ENCODE measurements at regions not wholly inside any gene's neighbourhood (a gene's known extent, or its start where the extent isn't known, plus 50 kb on each side); places are given as distances from the start of the nearest gene placed in this dataset.

DNA sequence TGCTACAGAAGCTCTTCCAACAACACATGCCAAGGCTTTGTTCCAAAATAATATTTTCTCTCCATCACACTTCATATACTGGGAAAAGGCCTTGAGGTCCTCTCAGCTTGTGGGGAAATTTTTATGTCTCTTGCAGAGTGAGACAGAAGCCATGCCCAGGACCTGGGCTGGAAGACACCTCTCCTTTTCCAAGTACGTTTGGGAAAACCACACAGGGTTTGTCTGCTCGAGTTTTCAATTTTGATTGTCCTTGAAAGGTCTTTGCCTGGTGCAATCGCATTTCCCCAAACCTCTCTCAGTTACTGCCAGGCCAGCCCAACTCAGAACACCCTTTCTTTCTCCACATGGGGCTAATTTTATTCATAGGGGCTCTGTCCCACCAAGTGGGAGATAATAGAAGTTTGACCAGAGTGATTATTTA lies 272.2 kb downstream of the OSR1 start:
- Histone ChIP-seq H3K9me2 (ENCODE audit: insufficient read depth, low read length) (no peaks in the 10 kb centered on the region), H3F3A (ENCODE audit: insufficient read depth, low read length, poor library complexity, severe bottlenecking) (no peaks in the 10 kb centered on the region), H3K4me3 (ENCODE audit: low read length) (no peak overlapping the region), H3K4me2 (ENCODE audit: low read length) (no peak overlapping the region), H3K27ac (ENCODE audit: low read length) (no peak overlapping the region), H3K27me3 (ENCODE audit: insufficient read depth, low read depth, low read length) (no peaks in the 10 kb centered on the region), H3K36me3 (ENCODE audit: insufficient read depth, low read length) (no peaks in the 10 kb centered on the region), H3K79me2 (replicated peaks; ENCODE audit: insufficient read depth, low read length) (no peaks in the 10 kb centered on the region), H3K9me3 (ENCODE audit: low read length) (no peaks in the 10 kb centered on the region), H3K9ac (ENCODE audit: low read length) (no peak overlapping the region), H2AFZ (ENCODE audit: low read depth, low read length) (no peak overlapping the region), H4K20me1 (ENCODE audit: insufficient read depth) (no peaks in the 10 kb centered on the region)
- TF ChIP-seq REST (IDR thresholded peaks at IDR 0.05; ENCODE audit: borderline replicate concordance), result no peak
- no peak for TF ChIP-seq CTCF (IDR thresholded peaks at IDR 0.05; ENCODE audit: poor library complexity, severe bottlenecking)
- TF ChIP-seq EP300 (conservative IDR thresholded peaks at IDR 0.05; ENCODE audit: poor library complexity, severe bottlenecking), result no peak
- no peak for TF ChIP-seq RAD21 (conservative IDR thresholded peaks at IDR 0.05)
- no peak for TF ChIP-seq POLR2AphosphoS5 (IDR thresholded peaks at IDR 0.05)
- TF ChIP-seq EZH2 (IDR thresholded peaks at IDR 0.05; ENCODE audit: borderline replicate concordance, insufficient read depth, low read length, poor library complexity, severe bottlenecking), result no peak
- no peak for TF ChIP-seq SMC3 (conservative IDR thresholded peaks at IDR 0.05; ENCODE audit: poor library complexity)
- TF ChIP-seq MXI1 (conservative IDR thresholded peaks at IDR 0.05; ENCODE audit: poor library complexity, severe bottlenecking), result no peak
- no peak for TF ChIP-seq TAF1 (IDR thresholded peaks at IDR 0.05; ENCODE audit: low read depth)

- Histone ChIP-seq H3K79me2 (replicated peaks; ENCODE audit: insufficient read depth, low read length) (no peaks in the 10 kb centered on the region), H3K9ac (ENCODE audit: low read length) (no peak overlapping the region), H2AFZ (ENCODE audit: low read depth, low read length) (no peak overlapping the region), H3K4me2 (ENCODE audit: low read length) (no peak overlapping the region), H3F3A (ENCODE audit: insufficient read depth, low read length, poor library complexity, severe bottlenecking) (no peaks in the 10 kb centered on the region), H3K9me2 (ENCODE audit: insufficient read depth, low read length) (no peaks in the 10 kb centered on the region), H3K27ac (ENCODE audit: low read length) (no peak overlapping the region), H3K36me3 (ENCODE audit: insufficient read depth, low read length) (no peaks in the 10 kb centered on the region), H3K9me3 (ENCODE audit: low read length) (no peaks in the 10 kb centered on the region), H4K20me1 (ENCODE audit: insufficient read depth) (no peaks in the 10 kb centered on the region), H3K4me3 (ENCODE audit: low read length) (no peak overlapping the region), H3K27me3 (ENCODE audit: insufficient read depth, low read depth, low read length) (no peaks in the 10 kb centered on the region)
- TF ChIP-seq EZH2 (IDR thresholded peaks at IDR 0.05; ENCODE audit: borderline replicate concordance, insufficient read depth, low read length, poor library complexity, severe bottlenecking), result no peak
- TF ChIP-seq CTCF (IDR thresholded peaks at IDR 0.05; ENCODE audit: poor library complexity, severe bottlenecking), result no peak
- TF ChIP-seq RAD21 (conservative IDR thresholded peaks at IDR 0.05), result no peak
- no peak for TF ChIP-seq TAF1 (IDR thresholded peaks at IDR 0.05; ENCODE audit: low read depth)
- TF ChIP-seq SMC3 (conservative IDR thresholded peaks at IDR 0.05; ENCODE audit: poor library complexity), result no peak
- TF ChIP-seq MXI1 (conservative IDR thresholded peaks at IDR 0.05; ENCODE audit: poor library complexity, severe bottlenecking), result no peak
- no peak for TF ChIP-seq EP300 (conservative IDR thresholded peaks at IDR 0.05; ENCODE audit: poor library complexity, severe bottlenecking)
- TF ChIP-seq POLR2AphosphoS5 (IDR thresholded peaks at IDR 0.05), result no peak
- TF ChIP-seq REST (IDR thresholded peaks at IDR 0.05; ENCODE audit: borderline replicate concordance), result no peak
Observed at GRCh38 chr2:19078709-19079108, 279.7 kb downstream of the OSR1 start.

Measured in neural cell (in vitro differentiated cells).